Thyroid gland (tissue), 4 donors: ENCODE measurements at regions not wholly inside any gene's neighbourhood (a gene's known extent, or its start where the extent isn't known, plus 50 kb on each side); places are given as distances from the start of the nearest gene placed in this dataset.

Experiments
- POLR2A ChIP-seq, 2 donors: fragments of 450-650 bp; IDR thresholded peaks; one replicate each; pipeline ENCODE4 v1.6.1; 2017; ENCODE audit warnings: antibody characterized with exemption in 2 of 2, mild to moderate bottlenecking in 2 of 2, moderate library complexity in 1 of 2
- TF ChIP-seq, protein P1 (sequence below), 6 experiments: fragments of 200-600 bp in 3 of 6; fragments of 450-650 bp in 3 of 6; sonication (generic) in 3 of 6; IDR thresholded peaks; one replicate each; pipeline ENCODE4 v1.5.1; 2016 to 2019; ENCODE audit warnings: antibody characterized with exemption in 6 of 6, mild to moderate bottlenecking in 2 of 6, inconsistent platforms in 1 of 6, moderate library complexity in 1 of 6

- TF ChIP-seq, protein P1, sequence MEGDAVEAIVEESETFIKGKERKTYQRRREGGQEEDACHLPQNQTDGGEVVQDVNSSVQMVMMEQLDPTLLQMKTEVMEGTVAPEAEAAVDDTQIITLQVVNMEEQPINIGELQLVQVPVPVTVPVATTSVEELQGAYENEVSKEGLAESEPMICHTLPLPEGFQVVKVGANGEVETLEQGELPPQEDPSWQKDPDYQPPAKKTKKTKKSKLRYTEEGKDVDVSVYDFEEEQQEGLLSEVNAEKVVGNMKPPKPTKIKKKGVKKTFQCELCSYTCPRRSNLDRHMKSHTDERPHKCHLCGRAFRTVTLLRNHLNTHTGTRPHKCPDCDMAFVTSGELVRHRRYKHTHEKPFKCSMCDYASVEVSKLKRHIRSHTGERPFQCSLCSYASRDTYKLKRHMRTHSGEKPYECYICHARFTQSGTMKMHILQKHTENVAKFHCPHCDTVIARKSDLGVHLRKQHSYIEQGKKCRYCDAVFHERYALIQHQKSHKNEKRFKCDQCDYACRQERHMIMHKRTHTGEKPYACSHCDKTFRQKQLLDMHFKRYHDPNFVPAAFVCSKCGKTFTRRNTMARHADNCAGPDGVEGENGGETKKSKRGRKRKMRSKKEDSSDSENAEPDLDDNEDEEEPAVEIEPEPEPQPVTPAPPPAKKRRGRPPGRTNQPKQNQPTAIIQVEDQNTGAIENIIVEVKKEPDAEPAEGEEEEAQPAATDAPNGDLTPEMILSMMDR (IDR thresholded peaks at IDR 0.05) = no peak
- no peak for TF ChIP-seq POLR2A (IDR thresholded peaks at IDR 0.05)
Measured at GRCh38 chr11:112806876-112807275, 154.3 kb upstream of the NCAM1 start.
